Testis (tissue), 2 donors: ENCODE measurements at regions not wholly inside any gene's neighbourhood (a gene's known extent, or its start where the extent isn't known, plus 50 kb on each side); places are given as distances from the start of the nearest gene placed in this dataset.

Source experiments
- CTCF ChIP-seq, 3 experiments: fragments of 450-650 bp in 2 of 3; fragments of 200-600 bp in 1 of 3; sonication (generic) in 1 of 3; IDR thresholded peaks; one replicate each; pipeline ENCODE4 v1.5.1; 2016 to 2019; ENCODE audit warnings: antibody characterized with exemption in 3 of 3, mild to moderate bottlenecking in 2 of 3, moderate library complexity in 1 of 3
- POLR2A ChIP-seq: fragments of 450-650 bp; IDR thresholded peaks from one replicate; pipeline ENCODE4 v1.6.1; 2017; ENCODE audit warnings: antibody characterized with exemption, mild to moderate bottlenecking, moderate library complexity

- TF ChIP-seq CTCF (IDR thresholded peaks at IDR 0.05) (no peak), POLR2A (no peak)
Measured at GRCh38 chr13:80757694-80758093, 416.8 kb upstream of the SPRY2 start.
